HCT116 (cell line): ENCODE measurements at regions not wholly inside any gene's neighbourhood (a gene's known extent, or its start where the extent isn't known, plus 50 kb on each side); places are given as distances from the start of the nearest gene placed in this dataset.

Experiments used
- ATAC-seq: fragments of 200-7000 bp; cut with Tn5 transposase; 2 replicates; pipeline ENCODE4 v1.9.1; 2020; ENCODE audit warnings: mild to moderate bottlenecking, moderate library complexity
- BruUV-seq: library from RNA; stranded (reverse); fragments of 400-500 nt; replicated peaks from 2 replicates; lab custom pipeline; 2021; lab: Mats Ljungman, UMichigan
- CTCF ChIA-PET: fragments of 300-600 bp; sonication (Branson Sonifier 250); formaldehyde crosslinking; loops from one replicate; lab custom pipeline; 2021; ENCODE audit warnings: antibody characterized with exemption; lab: Charles Lee
- POLR2A ChIA-PET: fragments of 300-600, 350-600 bp; sonication (Branson Sonifier 250); formaldehyde crosslinking; loops from one replicate; lab custom pipeline; 2021; ENCODE audit warnings: antibody characterized with exemption; lab: Charles Lee
- RAD21 ChIA-PET, 2 experiments: fragments of 300-600 bp; sonication (Branson Sonifier 250); formaldehyde crosslinking; loops; one replicate each; lab custom pipeline; 2023; ENCODE audit warnings: low total read pairs in 2 of 2; ENCODE audit not compliant: uncharacterized antibody in 2 of 2, unreplicated experiment in 2 of 2, low non-redundant PET in 1 of 2; lab: Charles Lee
- DNase-seq: peaks from one replicate; pipeline ENCODE4 v3.0.0-alpha.2; 2010; ENCODE audit warnings: low read depth, low spot score
- H2AFZ ChIP-seq: fragments of 200-600 bp; shearing (Covaris generic), sonication (generic); 2 replicates; pipeline ENCODE4 v1.6.1; 2017; ENCODE audit warnings: low read depth, mixed run types, mixed read lengths, antibody characterized with exemption, low read length; ENCODE audit not compliant: poor library complexity, severe bottlenecking
- H3K27ac ChIP-seq: 2 replicates; pipeline ENCODE4 v1.5.1; 2012; ENCODE audit warnings: low read depth, low read length
- H3K27me3 ChIP-seq: fragments of 200-600 bp; sonication (generic); 2 replicates; pipeline ENCODE4 v1.6.1; 2016; ENCODE audit warnings: mixed run types, low read length, mixed read lengths; ENCODE audit not compliant: insufficient read depth
- H3K36me3 ChIP-seq, 2 experiments: fragments of 200-500 bp in 1 of 2; fragments of 200-600 bp in 1 of 2; sonication (Bioruptor generic) in 1 of 2; sonication (generic) in 1 of 2; 2 replicates each; pipeline versions ENCODE4 v1.5.1 to v1.6.1; 2014 to 2016; ENCODE audit warnings: low read length in 2 of 2, inconsistent platforms in 1 of 2, mixed read lengths in 1 of 2, mixed run types in 1 of 2; ENCODE audit not compliant: insufficient read depth in 2 of 2, control insufficient read depth in 1 of 2
- H3K4me1 ChIP-seq, 2 experiments: fragments of 200-600 bp in 1 of 2; sonication (generic) in 1 of 2; 2 replicates each; pipeline versions ENCODE4 v1.5.1 to v1.6.1; 2012 to 2017; ENCODE audit warnings: low read length in 2 of 2, inconsistent platforms in 1 of 2, mild to moderate bottlenecking in 1 of 2, mixed read lengths in 1 of 2, mixed run types in 1 of 2, moderate library complexity in 1 of 2; ENCODE audit not compliant: insufficient read depth in 2 of 2, control insufficient read depth in 1 of 2
- H3K4me2 ChIP-seq: fragments of 200-600 bp; sonication (generic); 2 replicates; pipeline ENCODE4 v1.6.1; 2017; ENCODE audit warnings: mixed run types, low read length, mixed read lengths
- H3K4me3 ChIP-seq, 2 experiments: fragments of 200-600 bp in 1 of 2; sonication (generic) in 1 of 2; replicated peaks in 1 of 2; 2 replicates each; pipeline ENCODE4 v1.5.1; 2011 to 2016; ENCODE audit warnings: low read length in 2 of 2, control low read depth in 1 of 2, low read depth in 1 of 2, mild to moderate bottlenecking in 1 of 2, mixed read lengths in 1 of 2, mixed run types in 1 of 2
- H3K79me2 ChIP-seq: fragments of 200-600 bp; sonication (generic); 2 replicates; pipeline ENCODE4 v1.6.1; 2017; ENCODE audit warnings: mild to moderate bottlenecking, mixed run types, low read length, moderate library complexity, mixed read lengths; ENCODE audit not compliant: insufficient read depth
- H3K9ac ChIP-seq: fragments of 200-600 bp; sonication (generic); 2 replicates; pipeline ENCODE4 v1.6.1; 2016; ENCODE audit warnings: low read length, mixed read lengths
- H3K9me2 ChIP-seq: fragments of 200-600 bp; sonication (generic), shearing (Covaris generic); 2 replicates; pipeline ENCODE4 v1.6.1; 2017; ENCODE audit warnings: mixed run types, mild to moderate bottlenecking, moderate library complexity; ENCODE audit not compliant: insufficient read depth
- H3K9me3 ChIP-seq, 2 experiments: fragments of 200-500 bp in 1 of 2; fragments of 200-600 bp in 1 of 2; sonication (Bioruptor generic) in 1 of 2; sonication (generic) in 1 of 2; 2 replicates each; pipeline ENCODE4 v1.6.1; 2014 to 2017; ENCODE audit warnings: low read length in 2 of 2, mixed read lengths in 2 of 2, inconsistent platforms in 1 of 2, low read depth in 1 of 2, mild to moderate bottlenecking in 1 of 2, mixed run types in 1 of 2, moderate library complexity in 1 of 2; ENCODE audit not compliant: control insufficient read depth in 1 of 2, insufficient read depth in 1 of 2
- H4K20me1 ChIP-seq: fragments of 200-600 bp; sonication (generic), shearing (Covaris generic); 2 replicates; pipeline ENCODE4 v1.6.1; 2017; ENCODE audit warnings: mixed run types, mild to moderate bottlenecking, moderate library complexity; ENCODE audit not compliant: insufficient read depth
- CBX3 ChIP-seq: IDR thresholded peaks from 2 replicates; pipeline ENCODE4 v1.6.1; 2012; ENCODE audit warnings: low read depth
- CTCF ChIP-seq, 3 experiments: fragments of 200-600 bp in 1 of 3; sonication (generic) in 1 of 3; IDR thresholded peaks in 2 of 3; conservative IDR thresholded peaks in 1 of 3; 2 replicates each; pipeline ENCODE4 v1.5.1; 2012 to 2017; ENCODE audit warnings: low read depth in 2 of 3, low read length in 2 of 3, antibody characterized with exemption in 1 of 3, borderline replicate concordance in 1 of 3, control low read depth in 1 of 3, mild to moderate bottlenecking in 1 of 3, mixed read lengths in 1 of 3, mixed run types in 1 of 3, moderate library complexity in 1 of 3; ENCODE audit not compliant: insufficient read depth in 1 of 3
- EGR1 ChIP-seq: IDR thresholded peaks from 2 replicates; pipeline ENCODE4 v1.6.1; 2012; ENCODE audit warnings: low read depth
- ELF1 ChIP-seq: IDR thresholded peaks from 2 replicates; pipeline ENCODE4 v1.6.1; 2012; ENCODE audit warnings: low read depth, borderline replicate concordance
- EZH2 ChIP-seq: fragments of 200-600 bp; sonication (generic); IDR thresholded peaks from 2 replicates; pipeline ENCODE4 v1.6.1; 2017; ENCODE audit warnings: antibody characterized with exemption, mixed run types
- EZH2phosphoT487 ChIP-seq: fragments of 200-600 bp; IDR thresholded peaks from 2 replicates; pipeline ENCODE4 v1.6.1; 2018; ENCODE audit warnings: antibody characterized with exemption, borderline replicate concordance
- FOSL1 ChIP-seq: IDR thresholded peaks from 2 replicates; pipeline ENCODE4 v1.6.1; 2012; ENCODE audit warnings: low read depth
- JUND ChIP-seq: IDR thresholded peaks from 2 replicates; pipeline ENCODE4 v1.6.1; 2012
- MAX ChIP-seq: IDR thresholded peaks from 2 replicates; pipeline ENCODE4 v1.6.1; 2012
- POLR2A ChIP-seq: IDR thresholded peaks from 2 replicates; pipeline ENCODE4 v1.7.0; 2011; ENCODE audit warnings: borderline replicate concordance; ENCODE audit not compliant: insufficient read depth, insufficient read length; ENCODE audit errors: extremely low read depth
- POLR2AphosphoS5 ChIP-seq: IDR thresholded peaks from 2 replicates; pipeline ENCODE4 v1.6.1; 2011; ENCODE audit warnings: mild to moderate bottlenecking, low read depth, low read length, moderate library complexity
- RAD21 ChIP-seq: IDR thresholded peaks from 2 replicates; pipeline ENCODE4 v1.6.1; 2012; ENCODE audit warnings: low read depth, mild to moderate bottlenecking
- SIN3A ChIP-seq: IDR thresholded peaks from 2 replicates; pipeline ENCODE4 v1.6.1; 2012; ENCODE audit warnings: low read depth
- SP1 ChIP-seq: IDR thresholded peaks from 2 replicates; pipeline ENCODE4 v1.6.1; 2012; ENCODE audit warnings: low read depth
- TCF7L2 ChIP-seq: IDR thresholded peaks from 2 replicates; pipeline ENCODE4 v1.7.0; 2011; ENCODE audit warnings: borderline replicate concordance, inconsistent platforms; ENCODE audit not compliant: insufficient read depth, insufficient read length; ENCODE audit errors: extremely low read depth
- ZFX ChIP-seq: fragments of 450-650 bp; IDR thresholded peaks from 2 replicates; pipeline ENCODE4 v1.6.1; 2017
- ZNF274 ChIP-seq: fragments of 200-500 bp; sonication (Bioruptor generic); IDR thresholded peaks from 2 replicates; pipeline ENCODE4 v1.6.1; 2014; ENCODE audit warnings: mild to moderate bottlenecking, low read depth, low read length, inconsistent platforms
- intact Hi-C: fragments of 100-400 bp; cut with micrococcal nuclease; formaldehyde crosslinking; loops from 2 replicates; pipeline ENCODE4 v1.10.0; 2022
- TF ChIP-seq, protein P1 (sequence below): IDR thresholded peaks from 2 replicates; pipeline ENCODE4 v1.6.1; 2011; ENCODE audit warnings: mild to moderate bottlenecking, low read length, moderate library complexity; ENCODE audit not compliant: insufficient replicate concordance; ENCODE audit errors: extremely low read depth
- TF ChIP-seq, protein P2 (sequence below): IDR thresholded peaks from 2 replicates; pipeline ENCODE4 v1.6.1; 2012

DNA sequence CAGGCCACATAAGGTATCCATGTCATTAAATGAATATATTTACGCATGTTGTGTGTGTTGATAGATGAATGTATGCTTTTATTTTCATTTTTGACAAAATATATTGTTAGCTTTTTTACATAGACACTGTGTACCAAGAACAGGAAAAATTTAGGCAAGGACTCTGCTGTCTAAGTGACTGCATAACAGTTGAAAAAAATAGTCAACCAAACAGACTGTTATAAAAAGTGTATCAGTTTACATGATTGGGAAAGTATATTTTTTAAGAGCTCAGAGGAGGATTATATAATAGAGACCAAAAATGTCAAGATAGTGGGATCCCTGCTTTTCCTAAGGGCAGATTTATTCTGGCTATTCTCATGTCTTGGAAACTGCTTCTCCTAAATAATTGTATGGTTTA lies 858.0 kb downstream of the SLITRK1 start:
- Histone ChIP-seq H3K4me2 (no peak overlapping the region), H3K9ac (no peak overlapping the region), H3K4me3 (no peak overlapping the region), H3K36me3 (no peaks in the 10 kb centered on the region), H3K4me1 (no peaks in the 10 kb centered on the region), H2AFZ (no peak overlapping the region), H4K20me1 (no peaks in the 10 kb centered on the region), H3K9me3 (no peaks in the 10 kb centered on the region; a peak in 1 of 4 replicates), H3K27me3 (no peaks in the 10 kb centered on the region), H3K79me2 (no peaks in the 10 kb centered on the region), H3K9me2 (no peaks in the 10 kb centered on the region), H3K27ac (no peak overlapping the region)
- BruUV-seq = no TSS peak
- POLR2A ChIA-PET = no interaction called here
- CTCF ChIA-PET = no interaction called here
- DNase-seq (no peak), ATAC-seq (no peak)
- TF ChIP-seq ZNF274 (no peak), ZFX (no peak), MAX (no peak), EZH2 (no peak), ELF1 (no peak), JUND (no peak), SIN3A (no peak)
- RAD21 ChIA-PET = no interaction called here
- intact Hi-C loops = no loop called here

- Histone ChIP-seq H3K79me2 (no peaks in the 10 kb centered on the region), H3K27me3 (no peaks in the 10 kb centered on the region), H3K36me3 (no peaks in the 10 kb centered on the region), H3K9me2 (no peaks in the 10 kb centered on the region), H3K4me1 (no peaks in the 10 kb centered on the region), H3K27ac (no peak overlapping the region), H3K9me3 (peaks cover 0 to 4% of the 10 kb centered on the region in 2 experiments; a peak in 1 of 4 replicates), H3K4me2 (no peak overlapping the region), H2AFZ (no peak overlapping the region), H4K20me1 (no peaks in the 10 kb centered on the region), H3K9ac (no peak overlapping the region), H3K4me3 (no peak overlapping the region)
- BruUV-seq = no TSS peak
- ATAC-seq (no peak), DNase-seq (no peak)
- intact Hi-C loops = no loop called here
- POLR2A ChIA-PET = no interaction called here
- RAD21 ChIA-PET = no interaction called here
- CTCF ChIA-PET = no interaction called here
- TF ChIP-seq TCF7L2 (no peak), RAD21 (no peak), POLR2A (no peak), MAX (no peak), EZH2 (no peak), ZFX (no peak), POLR2AphosphoS5 (no peak), CBX3 (no peak), CTCF (IDR thresholded peaks at IDR 0.05 in 2 of 3, conservative IDR thresholded peaks at IDR 0.05 in 1 of 3; ENCODE audit: borderline replicate concordance in 1 of 3, insufficient read depth in 1 of 3, low read depth in 2 of 3, low read length in 2 of 3) (no peak), JUND (no peak), SP1 (no peak), FOSL1 (no peak), EZH2phosphoT487 (no peak), EGR1 (no peak)
- TF ChIP-seq, protein P1, sequence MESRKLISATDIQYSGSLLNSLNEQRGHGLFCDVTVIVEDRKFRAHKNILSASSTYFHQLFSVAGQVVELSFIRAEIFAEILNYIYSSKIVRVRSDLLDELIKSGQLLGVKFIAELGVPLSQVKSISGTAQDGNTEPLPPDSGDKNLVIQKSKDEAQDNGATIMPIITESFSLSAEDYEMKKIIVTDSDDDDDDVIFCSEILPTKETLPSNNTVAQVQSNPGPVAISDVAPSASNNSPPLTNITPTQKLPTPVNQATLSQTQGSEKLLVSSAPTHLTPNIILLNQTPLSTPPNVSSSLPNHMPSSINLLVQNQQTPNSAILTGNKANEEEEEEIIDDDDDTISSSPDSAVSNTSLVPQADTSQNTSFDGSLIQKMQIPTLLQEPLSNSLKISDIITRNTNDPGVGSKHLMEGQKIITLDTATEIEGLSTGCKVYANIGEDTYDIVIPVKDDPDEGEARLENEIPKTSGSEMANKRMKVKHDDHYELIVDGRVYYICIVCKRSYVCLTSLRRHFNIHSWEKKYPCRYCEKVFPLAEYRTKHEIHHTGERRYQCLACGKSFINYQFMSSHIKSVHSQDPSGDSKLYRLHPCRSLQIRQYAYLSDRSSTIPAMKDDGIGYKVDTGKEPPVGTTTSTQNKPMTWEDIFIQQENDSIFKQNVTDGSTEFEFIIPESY = no peak
- TF ChIP-seq, protein P2, sequence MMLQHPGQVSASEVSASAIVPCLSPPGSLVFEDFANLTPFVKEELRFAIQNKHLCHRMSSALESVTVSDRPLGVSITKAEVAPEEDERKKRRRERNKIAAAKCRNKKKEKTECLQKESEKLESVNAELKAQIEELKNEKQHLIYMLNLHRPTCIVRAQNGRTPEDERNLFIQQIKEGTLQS = no peak
These were observed 862.3 kb downstream of the SLITRK1 start for GRCh38 chr13:83019986-83020385.
